ENCODE measurements at regions not wholly inside any gene's neighbourhood (a gene's known extent, or its start where the extent isn't known, plus 50 kb on each side); places are given as distances from the start of the nearest gene placed in this dataset.

GRCh38 chr4:177568931-177569330 lies 126.7 kb upstream of the AGA start:
- DNase-seq (ENCODE audit: extremely low read depth in 1 of 2, low read depth in 1 of 2): no peak

GRCh38 chr4:177569434-177569833 lies 127.2 kb upstream of the AGA start:
- no peak for DNase-seq (ENCODE audit: extremely low read depth in 1 of 2, low read depth in 1 of 2)

- no peak for DNase-seq (ENCODE audit: extremely low read depth in 1 of 2, low read depth in 1 of 2)
Measured at GRCh38 chr4:177573507-177573906, 131.3 kb upstream of the AGA start.

GRCh38 chr4:177574446-177574845 lies 132.2 kb upstream of the AGA start:
- no peak for DNase-seq (ENCODE audit: extremely low read depth in 1 of 2, low read depth in 1 of 2)

GRCh38 chr4:177579649-177580048 lies 137.4 kb upstream of the AGA start:
- no peak for DNase-seq (ENCODE audit: extremely low read depth in 1 of 2, low read depth in 1 of 2)

GRCh38 chr4:177582992-177583391 lies 140.8 kb upstream of the AGA start:
- no peak for DNase-seq (ENCODE audit: extremely low read depth in 1 of 2, low read depth in 1 of 2)

GRCh38 chr4:177587989-177588388 lies 145.8 kb upstream of the AGA start:
- no peak for DNase-seq (ENCODE audit: extremely low read depth in 1 of 2, low read depth in 1 of 2)

- DNase-seq (ENCODE audit: extremely low read depth in 1 of 2, low read depth in 1 of 2): no peak
Measured at GRCh38 chr4:177595386-177595785, 153.1 kb upstream of the AGA start.

GRCh38 chr4:177596035-177596434 lies 153.8 kb upstream of the AGA start:
- DNase-seq (ENCODE audit: extremely low read depth in 1 of 2, low read depth in 1 of 2): no peak

- no peak for DNase-seq (ENCODE audit: extremely low read depth in 1 of 2, low read depth in 1 of 2)
Measured at GRCh38 chr4:177596991-177597390, 154.8 kb upstream of the AGA start.

- DNase-seq (ENCODE audit: extremely low read depth in 1 of 2, low read depth in 1 of 2): no peak
Measured at GRCh38 chr4:177605252-177605651, 163.0 kb upstream of the AGA start.

- no peak for DNase-seq (ENCODE audit: extremely low read depth in 1 of 2, low read depth in 1 of 2)
Measured at GRCh38 chr4:177607111-177607573, 164.9 kb upstream of the AGA start.

- DNase-seq (ENCODE audit: extremely low read depth in 1 of 2, low read depth in 1 of 2): no peak
Measured at GRCh38 chr4:177611974-177612664, 169.9 kb upstream of the AGA start.

GRCh38 chr4:177612684-177613083 lies 170.4 kb upstream of the AGA start:
- no peak for DNase-seq (ENCODE audit: extremely low read depth in 1 of 2, low read depth in 1 of 2)

- no peak for DNase-seq (ENCODE audit: extremely low read depth in 1 of 2, low read depth in 1 of 2)
Measured at GRCh38 chr4:177632481-177632880, 190.2 kb upstream of the AGA start.

- DNase-seq (ENCODE audit: extremely low read depth in 1 of 2, low read depth in 1 of 2): no peak
Measured at GRCh38 chr4:177638871-177639270, 196.6 kb upstream of the AGA start.

- DNase-seq (ENCODE audit: extremely low read depth in 1 of 2, low read depth in 1 of 2): no peak
Measured at GRCh38 chr4:177640864-177641263, 198.6 kb upstream of the AGA start.

GRCh38 chr4:177660223-177660622 lies 218.0 kb upstream of the AGA start:
- no peak for DNase-seq (ENCODE audit: extremely low read depth in 1 of 2, low read depth in 1 of 2)

GRCh38 chr4:177667687-177668086 lies 225.4 kb upstream of the AGA start:
- no peak for DNase-seq (ENCODE audit: extremely low read depth in 1 of 2, low read depth in 1 of 2)

GRCh38 chr4:177671387-177671786 lies 229.2 kb upstream of the AGA start:
- no peak for DNase-seq (ENCODE audit: extremely low read depth in 1 of 2, low read depth in 1 of 2)

- DNase-seq (ENCODE audit: extremely low read depth in 1 of 2, low read depth in 1 of 2): no peak
Measured at GRCh38 chr4:177671845-177672244, 229.6 kb upstream of the AGA start.

- DNase-seq (ENCODE audit: extremely low read depth in 1 of 2, low read depth in 1 of 2): no peak
Measured at GRCh38 chr4:177673985-177674489, 231.8 kb upstream of the AGA start.

- no peak for DNase-seq (ENCODE audit: extremely low read depth in 1 of 2, low read depth in 1 of 2)
Measured at GRCh38 chr4:177680308-177680707, 238.1 kb upstream of the AGA start.
